Midbrain (tissue), 1 donor: ENCODE measurements at regions not wholly inside any gene's neighbourhood (a gene's known extent, or its start where the extent isn't known, plus 50 kb on each side); places are given as distances from the start of the nearest gene placed in this dataset.
"Not testable (repeated sequence)": the region's sequence is repeated elsewhere in the genome, so short reads cannot be mapped to it uniquely, and the experiment has no call there.

Experiments used
- DNase-seq: peaks from one replicate; lab custom pipeline; 2025; lab: John Stamatoyannopoulos, UW

- no peak for DNase-seq
These were observed 121.2 kb upstream of the NR2F2 start for GRCh38 chr15:96209285-96209735.

- no peak for DNase-seq
These were observed 117.5 kb upstream of the NR2F2 start for GRCh38 chr15:96213045-96213444.

GRCh38 chr15:96213896-96214295 is 116.6 kb upstream of the NR2F2 start:
- no peak for DNase-seq

GRCh38 chr15:96216481-96216880 is 114.0 kb upstream of the NR2F2 start:
- not testable (repeated sequence) for DNase-seq

GRCh38 chr15:96217983-96218382 is 112.5 kb upstream of the NR2F2 start:
- no peak for DNase-seq

- DNase-seq: no peak
These were observed 111.7 kb upstream of the NR2F2 start for GRCh38 chr15:96218623-96219455.

GRCh38 chr15:96219681-96220080 is 110.8 kb upstream of the NR2F2 start:
- DNase-seq: no peak

GRCh38 chr15:96220657-96221056 is 109.8 kb upstream of the NR2F2 start:
- DNase-seq: no peak

- DNase-seq: no peak
These were observed 107.5 kb upstream of the NR2F2 start for GRCh38 chr15:96222981-96223380.

GRCh38 chr15:96223939-96224338 is 106.6 kb upstream of the NR2F2 start:
- no peak for DNase-seq

- DNase-seq: no peak
These were observed 104.7 kb upstream of the NR2F2 start for GRCh38 chr15:96225642-96226259.

GRCh38 chr15:96230526-96231181 is 99.8 kb upstream of the NR2F2 start:
- no peak for DNase-seq

- no peak for DNase-seq
These were observed 98.2 kb upstream of the NR2F2 start for GRCh38 chr15:96232335-96232734.

GRCh38 chr15:96234109-96234892 is 96.2 kb upstream of the NR2F2 start:
- DNase-seq: no peak

- no peak for DNase-seq
These were observed 93.5 kb upstream of the NR2F2 start for GRCh38 chr15:96237002-96237401.

- no peak for DNase-seq
These were observed 87.7 kb upstream of the NR2F2 start for GRCh38 chr15:96242761-96243160.

- no peak for DNase-seq
These were observed 86.8 kb upstream of the NR2F2 start for GRCh38 chr15:96243701-96244100.

GRCh38 chr15:96245252-96245651 is 85.2 kb upstream of the NR2F2 start:
- no peak for DNase-seq

GRCh38 chr15:96246057-96246456 is 84.4 kb upstream of the NR2F2 start:
- DNase-seq: no peak

GRCh38 chr15:96247621-96248305 is 82.7 kb upstream of the NR2F2 start:
- DNase-seq: no peak

- no peak for DNase-seq
These were observed 78.4 kb upstream of the NR2F2 start for GRCh38 chr15:96252148-96252547.
